B cell (primary cell): ENCODE measurements at regions not wholly inside any gene's neighbourhood (a gene's known extent, or its start where the extent isn't known, plus 50 kb on each side); places are given as distances from the start of the nearest gene placed in this dataset.
"Not testable (repeated sequence)": the region's sequence is repeated elsewhere in the genome, so short reads cannot be mapped to it uniquely, and the experiment has no call there.

Source experiments
- ATAC-seq: fragments of 200-7000 bp; cut with Tn5 transposase; one replicate; pipeline ENCODE4 v1.10.0; 2021; ENCODE audit warnings: low read depth, mild to moderate bottlenecking, moderate number of reproducible peaks, moderate library complexity
- CTCF ChIA-PET: fragments of 350-600 bp; sonication (Branson Sonifier 250); formaldehyde crosslinking; loops from one replicate; lab custom pipeline; 2021; ENCODE audit warnings: antibody characterized with exemption, inconsistent platforms; lab: Charles Lee
- POLR2A ChIA-PET: fragments of 350-600 bp; sonication (Branson Sonifier 250); formaldehyde crosslinking; loops from one replicate; lab custom pipeline; 2021; ENCODE audit warnings: antibody characterized with exemption; lab: Charles Lee
- DNase-seq: peaks from one replicate; pipeline ENCODE4 v3.0.0; 2013
- H2AFZ ChIP-seq: 2 replicates; pipeline ENCODE4 v1.6.1; 2012; ENCODE audit warnings: mild to moderate bottlenecking, low read depth, low read length; ENCODE audit not compliant: insufficient read depth, poor library complexity, severe bottlenecking
- H3K27ac ChIP-seq, 2 donors: 1 replicate in 1 of 2; 2 replicates in 1 of 2; pipeline ENCODE4 v1.5.1; 2012 to 2013; ENCODE audit warnings: low read length in 2 of 2, mild to moderate bottlenecking in 2 of 2, moderate library complexity in 1 of 2
- H3K27me3 ChIP-seq, 4 experiments: fragments of 200-600 bp in 1 of 4; sonication (generic) in 1 of 4; replicated peaks in 1 of 4; 1 replicate in 2 of 4; 2 replicates in 2 of 4; pipeline versions ENCODE4 v1.6.1 to v1.7.0; 2013 to 2016; ENCODE audit warnings: low read length in 3 of 4, mild to moderate bottlenecking in 2 of 4, mixed read lengths in 1 of 4, moderate library complexity in 1 of 4; ENCODE audit not compliant: insufficient read depth in 4 of 4, control insufficient read depth in 3 of 4; ENCODE audit errors: control extremely low read depth in 1 of 4
- H3K36me3 ChIP-seq, 2 experiments: replicated peaks in 1 of 2; 1 replicate in 1 of 2; 2 replicates in 1 of 2; pipeline versions ENCODE4 v1.6.1 to v1.7.1; 2013; ENCODE audit warnings: low read length in 1 of 2; ENCODE audit not compliant: insufficient read depth in 2 of 2, control insufficient read depth in 1 of 2; ENCODE audit errors: control extremely low read depth in 1 of 2, extremely low read depth in 1 of 2
- H3K4me1 ChIP-seq, 2 donors: fragments of 200-600 bp in 1 of 2; sonication (generic) in 1 of 2; 1 replicate in 1 of 2; 2 replicates in 1 of 2; pipeline versions ENCODE4 v1.5.1 to v1.6.1; 2013 to 2017; ENCODE audit warnings: low read length in 2 of 2; ENCODE audit not compliant: control insufficient read depth in 2 of 2, insufficient read depth in 2 of 2
- H3K4me2 ChIP-seq: replicated peaks from 2 replicates; pipeline ENCODE3; 2012; ENCODE audit warnings: mild to moderate bottlenecking, low read depth, low read length; ENCODE audit not compliant: poor library complexity, severe bottlenecking
- H3K4me3 ChIP-seq, 5 experiments: fragments of 200-600 bp in 1 of 5; sonication (generic) in 1 of 5; 1 replicate in 3 of 5; 2 replicates in 2 of 5; pipeline versions ENCODE4 v1.5.1 to v1.7.0; 2011 to 2016; ENCODE audit warnings: low read length in 4 of 5, mild to moderate bottlenecking in 4 of 5, low read depth in 2 of 5, control low read depth in 1 of 5, moderate library complexity in 1 of 5; ENCODE audit not compliant: insufficient read depth in 1 of 5; ENCODE audit errors: control extremely low read depth in 1 of 5, extremely low read depth in 1 of 5
- H3K79me2 ChIP-seq: fragments of 200-600 bp; sonication (generic); one replicate; pipeline ENCODE4 v1.6.0; 2016; ENCODE audit warnings: low read length; ENCODE audit not compliant: control insufficient read depth, insufficient read depth
- H3K9ac ChIP-seq: fragments of 200-600 bp; sonication (generic); 2 replicates; pipeline ENCODE4 v1.6.1; 2017; ENCODE audit warnings: mild to moderate bottlenecking, low read length, moderate library complexity
- H3K9me3 ChIP-seq, 3 donors: one replicate each; pipeline versions ENCODE4 v1.6.1 to v1.7.1; 2013; ENCODE audit warnings: low read length in 2 of 3; ENCODE audit not compliant: control insufficient read depth in 2 of 3, insufficient read depth in 1 of 3; ENCODE audit errors: control extremely low read depth in 1 of 3
- H4K20me1 ChIP-seq: 2 replicates; pipeline ENCODE4 v1.6.0; 2012; ENCODE audit warnings: mild to moderate bottlenecking, low read length; ENCODE audit not compliant: insufficient read depth, control insufficient read depth, poor library complexity, severe bottlenecking
- H3K27ac Mint-ChIP-seq: one replicate; pipeline ENCODE4 v1.8.0; 2021; ENCODE audit warnings: mixed read lengths
- H3K27me3 Mint-ChIP-seq: one replicate; pipeline ENCODE4 v1.8.0; 2021; ENCODE audit warnings: mixed read lengths
- H3K4me1 Mint-ChIP-seq: one replicate; pipeline ENCODE4 v1.8.0; 2021; ENCODE audit warnings: mixed read lengths
- H3K4me3 Mint-ChIP-seq: one replicate; pipeline ENCODE4 v1.8.0; 2021; ENCODE audit warnings: mixed read lengths
- H3K9me3 Mint-ChIP-seq: one replicate; pipeline ENCODE4 v1.8.0; 2022; ENCODE audit warnings: mixed read lengths; ENCODE audit not compliant: insufficient read depth
- WGBS: methylation state at CpG from one replicate; pipeline ENCODE4 v1.1.5; 2013; ENCODE audit warnings: missing lambda C conversion rate; ENCODE audit not compliant: insufficient coverage; 5-methylcytosine and 5-hydroxymethylcytosine counted together
- intact Hi-C: fragments of 100-400 bp; cut with micrococcal nuclease; formaldehyde crosslinking; loops from one replicate; pipeline ENCODE4 v1.10.0; 2022
- TF ChIP-seq, protein P1 (sequence below): fragments of 200-600 bp; IDR thresholded peaks from one replicate; pipeline ENCODE4 v1.8.0; 2022; ENCODE audit warnings: antibody characterized with exemption, mild to moderate bottlenecking

DNA sequence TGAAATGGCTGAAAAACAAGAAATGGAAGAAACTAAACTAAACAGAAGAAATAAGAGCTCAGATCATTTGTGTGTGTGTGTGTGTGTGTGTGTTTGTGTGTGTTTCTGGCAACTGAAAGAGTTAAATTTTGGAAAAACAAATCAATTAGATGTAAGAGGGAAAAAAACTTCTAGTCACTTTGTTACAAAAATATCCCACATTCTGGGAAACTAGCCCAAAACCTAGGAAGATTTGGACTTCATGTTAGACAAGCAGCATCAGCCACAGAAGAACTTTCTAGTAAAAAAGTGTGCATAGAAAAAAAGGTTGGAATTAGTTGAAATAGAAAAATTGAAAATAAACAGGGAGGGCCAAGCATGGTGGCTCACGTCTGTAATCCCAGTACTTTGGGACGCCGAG lies 111.6 kb upstream of the PRKG2 start:
- H3K27ac ChIP-seq = no peak overlapping the region
- H3K9ac ChIP-seq = no peak overlapping the region
- CTCF ChIA-PET = no interaction called here
- TF ChIP-seq, protein P1, sequence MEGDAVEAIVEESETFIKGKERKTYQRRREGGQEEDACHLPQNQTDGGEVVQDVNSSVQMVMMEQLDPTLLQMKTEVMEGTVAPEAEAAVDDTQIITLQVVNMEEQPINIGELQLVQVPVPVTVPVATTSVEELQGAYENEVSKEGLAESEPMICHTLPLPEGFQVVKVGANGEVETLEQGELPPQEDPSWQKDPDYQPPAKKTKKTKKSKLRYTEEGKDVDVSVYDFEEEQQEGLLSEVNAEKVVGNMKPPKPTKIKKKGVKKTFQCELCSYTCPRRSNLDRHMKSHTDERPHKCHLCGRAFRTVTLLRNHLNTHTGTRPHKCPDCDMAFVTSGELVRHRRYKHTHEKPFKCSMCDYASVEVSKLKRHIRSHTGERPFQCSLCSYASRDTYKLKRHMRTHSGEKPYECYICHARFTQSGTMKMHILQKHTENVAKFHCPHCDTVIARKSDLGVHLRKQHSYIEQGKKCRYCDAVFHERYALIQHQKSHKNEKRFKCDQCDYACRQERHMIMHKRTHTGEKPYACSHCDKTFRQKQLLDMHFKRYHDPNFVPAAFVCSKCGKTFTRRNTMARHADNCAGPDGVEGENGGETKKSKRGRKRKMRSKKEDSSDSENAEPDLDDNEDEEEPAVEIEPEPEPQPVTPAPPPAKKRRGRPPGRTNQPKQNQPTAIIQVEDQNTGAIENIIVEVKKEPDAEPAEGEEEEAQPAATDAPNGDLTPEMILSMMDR = no peak
- peaks cover 0 to 1% (median 0%) of the 10 kb centered on the region in 3 donors for H3K9me3 ChIP-seq
- Mint-ChIP-seq H3K4me3 (no peak overlapping the region), H3K4me1 (no peaks in the 10 kb centered on the region), H3K9me3 (peaks cover 9% of the 10 kb centered on the region), H3K27me3 (peaks cover 20% of the 10 kb centered on the region), H3K27ac (no peak overlapping the region)
- intact Hi-C loops = no loop called here
- no peaks in the 10 kb centered on the region for H3K27me3 ChIP-seq
- H2AFZ ChIP-seq = no peak overlapping the region
- H3K4me1 ChIP-seq = no peaks in the 10 kb centered on the region
- ATAC-seq (no peak), DNase-seq (no peak)
- H3K4me2 ChIP-seq = no peak overlapping the region
- no peak overlapping the region for H3K4me3 ChIP-seq
- H3K79me2 ChIP-seq = no peaks in the 10 kb centered on the region
- no CpG with 5 or more reads among the region's 3 CpGs for WGBS
- POLR2A ChIA-PET = no interaction called here
- no peaks in the 10 kb centered on the region for H3K36me3 ChIP-seq
- H4K20me1 ChIP-seq = no peaks in the 10 kb centered on the region

DNA sequence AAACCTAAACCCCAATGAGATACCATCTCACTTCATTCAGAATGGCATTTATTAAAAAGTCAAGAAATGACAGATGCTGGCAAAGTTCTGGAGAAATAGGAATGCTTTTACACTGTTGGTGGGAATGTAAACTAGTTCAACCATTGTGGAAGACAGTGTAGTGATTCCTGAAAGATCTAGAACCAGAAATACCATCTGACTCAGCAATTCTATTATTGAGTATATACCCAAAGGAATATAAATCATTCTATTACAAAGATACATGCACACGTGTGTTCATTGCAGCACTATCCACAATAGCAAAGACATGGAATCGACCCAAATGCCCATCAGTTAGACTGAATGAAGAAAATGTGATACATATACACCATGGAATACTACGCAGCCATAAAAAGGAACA lies 109.6 kb upstream of the PRKG2 start:
- H3K79me2 ChIP-seq, H2AFZ ChIP-seq, H3K9me3 Mint-ChIP-seq, H3K27ac Mint-ChIP-seq, H3K27me3 ChIP-seq, H3K9me3 ChIP-seq, H3K4me1 ChIP-seq, H3K4me3 Mint-ChIP-seq, H3K9ac ChIP-seq, intact Hi-C loops, POLR2A ChIA-PET, H3K27ac ChIP-seq, ATAC-seq, DNase-seq, H4K20me1 ChIP-seq, H3K4me1 Mint-ChIP-seq, H3K4me2 ChIP-seq, H3K4me3 ChIP-seq, H3K36me3 ChIP-seq: not testable (repeated sequence)
- WGBS = no CpG with 5 or more reads among the region's 3 CpGs
- peaks cover 24% of the 10 kb centered on the region for H3K27me3 Mint-ChIP-seq
- CTCF ChIA-PET = interaction anchor here (2.5 kb wide), 1 partner anchor 27 kb away, joined by 5 read pairs; no protein-coding TSS in a partner anchor
